Right atrium auricular region (tissue), 2 donors: ENCODE measurements at regions not wholly inside any gene's neighbourhood (a gene's known extent, or its start where the extent isn't known, plus 50 kb on each side); places are given as distances from the start of the nearest gene placed in this dataset.

Experiments used
- DNase-seq: peaks from one replicate; pipeline ENCODE4 v3.0.0-alpha.2; 2019; ENCODE audit warnings: low spot score
- H3K27ac ChIP-seq, 2 donors: fragments of 200-600 bp; sonication (generic); 1 replicate in 1 of 2; 2 replicates in 1 of 2; pipeline ENCODE4 v1.5.1; 2016 to 2019
- H3K27me3 ChIP-seq, 2 donors: fragments of 200-600 bp; sonication (generic); one replicate each; pipeline versions ENCODE4 v1.5.1 to v1.6.0; 2017 to 2019
- H3K36me3 ChIP-seq: fragments of 200-600 bp; sonication (generic); one replicate; pipeline ENCODE4 v1.5.1; 2016
- H3K4me1 ChIP-seq, 2 donors: fragments of 200-600 bp; sonication (generic); one replicate each; pipeline versions ENCODE4 v1.5.1 to v1.6.0; 2017 to 2019
- H3K4me3 ChIP-seq, 2 donors: fragments of 200-600 bp; sonication (generic); 1 replicate in 1 of 2; 2 replicates in 1 of 2; pipeline ENCODE4 v1.5.1; 2017 to 2019; ENCODE audit warnings: mild to moderate bottlenecking in 1 of 2, moderate library complexity in 1 of 2
- H3K9me3 ChIP-seq, 2 donors: fragments of 200-600 bp; sonication (generic); one replicate each; pipeline ENCODE4 v1.5.1; 2019
- CTCF ChIP-seq, 2 donors: fragments of 200-600 bp; sonication (generic); IDR thresholded peaks; one replicate each; pipeline ENCODE4 v1.5.1; 2019; ENCODE audit warnings: antibody characterized with exemption in 2 of 2

GRCh38 chr2:221229099-221229498, 343.0 kb downstream of the EPHA4 start:
- no peaks in the 10 kb centered on the region for H3K27me3 ChIP-seq
- no peak overlapping the region for H3K4me3 ChIP-seq
- H3K4me1 ChIP-seq = peaks cover 0 to 16% of the 10 kb centered on the region in 2 donors
- DNase-seq = no peak
- H3K27ac ChIP-seq = peak overlapping the region; percentile 41 to 52
- TF ChIP-seq CTCF (IDR thresholded peaks at IDR 0.05) = no peak
- H3K9me3 ChIP-seq = no peaks in the 10 kb centered on the region
- H3K36me3 ChIP-seq = no peaks in the 10 kb centered on the region

DNA sequence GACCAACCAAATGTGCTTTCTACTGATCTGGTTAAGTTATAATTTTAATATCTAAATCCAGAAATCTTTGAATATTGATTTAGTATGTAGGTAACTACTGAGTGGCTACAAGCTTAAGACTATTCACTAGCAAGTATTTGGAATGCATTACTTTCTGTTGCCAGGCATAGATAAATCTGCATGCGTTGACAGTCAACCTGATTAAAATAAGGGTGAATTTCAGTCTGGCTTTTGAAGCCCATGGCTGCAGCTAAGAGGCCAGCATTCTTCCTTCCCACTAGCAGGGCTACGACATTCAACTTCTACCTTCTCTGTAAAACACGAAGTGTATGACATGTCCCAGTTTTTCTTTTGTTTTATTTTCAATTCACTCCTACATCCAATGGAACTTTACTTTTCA, 340.6 kb downstream of the EPHA4 start:
- Histone ChIP-seq H3K9me3 (no peaks in the 10 kb centered on the region), H3K27me3 (no peaks in the 10 kb centered on the region), H3K27ac (no peak overlapping the region), H3K4me1 (peaks cover 0 to 16% of the 10 kb centered on the region in 2 donors), H3K36me3 (no peaks in the 10 kb centered on the region), H3K4me3 (no peak overlapping the region)
- no peak for TF ChIP-seq CTCF (IDR thresholded peaks at IDR 0.05)
- DNase-seq = no peak

DNA sequence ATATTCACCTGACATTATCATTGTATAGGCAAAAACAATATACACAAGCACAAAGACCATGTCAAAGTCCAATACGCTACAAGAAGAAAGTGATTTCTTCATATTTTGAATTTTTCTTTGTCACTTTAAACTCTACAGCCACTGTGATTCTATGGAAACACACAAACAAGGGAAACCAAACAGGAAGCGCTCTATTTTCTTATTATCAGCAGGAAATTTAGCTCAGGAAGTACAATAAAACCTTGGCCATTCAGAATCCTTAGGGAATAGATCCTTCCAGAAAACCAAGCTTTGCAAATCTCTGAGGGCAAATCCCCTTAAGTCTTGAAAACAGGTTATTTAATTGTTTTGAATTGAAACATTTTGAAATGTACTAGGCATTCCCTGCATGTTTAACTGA, 336.2 kb downstream of the EPHA4 start:
- Histone ChIP-seq H3K36me3 (no peaks in the 10 kb centered on the region), H3K27ac (peak overlapping the region in 1 of 2 donors; percentile 22), H3K4me3 (no peak overlapping the region), H3K4me1 (no peaks in the 10 kb centered on the region), H3K9me3 (no peaks in the 10 kb centered on the region), H3K27me3 (no peaks in the 10 kb centered on the region)
- DNase-seq = no peak
- TF ChIP-seq CTCF (IDR thresholded peaks at IDR 0.05) = no peak

DNA sequence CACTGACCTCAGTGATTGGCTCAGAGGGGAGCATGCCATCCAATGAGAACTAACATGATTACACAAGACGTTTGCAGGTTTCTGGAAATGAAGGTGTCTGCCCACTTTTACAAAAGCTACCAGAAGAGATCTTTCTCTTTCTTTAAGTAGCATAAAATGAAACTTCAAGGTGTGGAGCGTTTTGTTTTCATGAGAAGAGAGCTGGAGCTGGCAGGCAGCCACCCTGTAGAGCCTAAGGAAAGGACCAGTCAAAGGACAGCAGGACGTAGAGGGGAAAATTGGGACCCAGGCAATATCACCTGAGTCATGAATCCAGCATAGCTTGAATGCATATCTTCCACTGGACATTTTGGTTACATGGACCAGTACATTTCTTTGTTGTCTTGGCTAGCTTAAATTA, 331.0 kb downstream of the EPHA4 start:
- H3K27me3 ChIP-seq = no peaks in the 10 kb centered on the region
- no peaks in the 10 kb centered on the region for H3K36me3 ChIP-seq
- no peaks in the 10 kb centered on the region for H3K4me1 ChIP-seq
- no peak for TF ChIP-seq CTCF (IDR thresholded peaks at IDR 0.05)
- no peaks in the 10 kb centered on the region for H3K9me3 ChIP-seq
- no peak for DNase-seq
- H3K27ac ChIP-seq = no peak overlapping the region
- H3K4me3 ChIP-seq = no peak overlapping the region

DNA sequence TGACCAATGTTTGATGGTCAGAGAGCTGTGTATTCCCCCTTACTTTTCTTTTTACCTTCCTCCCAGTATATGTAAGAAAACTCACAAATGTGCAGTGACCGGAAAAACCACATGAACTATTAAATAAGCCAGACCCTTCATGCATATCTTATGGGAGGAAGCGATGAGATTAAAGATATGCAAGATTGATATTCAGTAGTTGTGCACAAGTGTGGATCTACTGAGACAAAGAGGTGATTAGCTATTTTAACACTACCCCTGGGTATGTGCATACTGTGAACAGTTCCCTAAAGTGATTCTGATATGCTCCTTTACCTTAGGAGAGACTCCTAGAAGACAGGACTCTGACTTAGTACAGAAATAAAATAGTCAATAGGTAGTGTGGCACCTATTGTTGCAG, 328.3 kb downstream of the EPHA4 start:
- Histone ChIP-seq H3K4me1 (no peaks in the 10 kb centered on the region), H3K27me3 (no peaks in the 10 kb centered on the region), H3K27ac (no peak overlapping the region), H3K36me3 (no peaks in the 10 kb centered on the region), H3K4me3 (no peak overlapping the region), H3K9me3 (no peaks in the 10 kb centered on the region)
- no peak for DNase-seq
- no peak for TF ChIP-seq CTCF (IDR thresholded peaks at IDR 0.05)

DNA sequence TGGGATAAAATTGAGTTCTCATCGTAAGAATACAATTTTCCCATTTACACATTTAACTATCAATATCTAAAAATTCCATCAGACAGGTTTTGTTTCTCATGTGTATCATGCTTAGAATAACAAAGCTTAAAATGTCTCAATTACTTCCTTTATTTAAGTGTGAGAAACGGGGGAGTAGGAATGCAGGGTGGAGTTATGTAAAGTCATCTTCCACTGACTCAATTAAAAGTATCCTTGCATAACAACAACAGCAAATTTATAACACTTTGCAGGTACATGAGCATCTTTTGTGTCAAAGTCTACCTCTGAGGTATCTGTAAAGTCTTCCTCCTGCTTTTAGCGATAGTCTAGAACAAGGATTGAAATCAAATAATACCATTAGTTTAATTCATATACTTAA, 327.1 kb downstream of the EPHA4 start:
- TF ChIP-seq CTCF (IDR thresholded peaks at IDR 0.05) = no peak
- Histone ChIP-seq H3K36me3 (no peaks in the 10 kb centered on the region), H3K4me1 (no peaks in the 10 kb centered on the region), H3K9me3 (no peaks in the 10 kb centered on the region), H3K27me3 (no peaks in the 10 kb centered on the region), H3K4me3 (no peak overlapping the region), H3K27ac (no peak overlapping the region)
- no peak for DNase-seq
